HFFc6 (cell line): ENCODE measurements at regions not wholly inside any gene's neighbourhood (a gene's known extent, or its start where the extent isn't known, plus 50 kb on each side); places are given as distances from the start of the nearest gene placed in this dataset.
A peak's percentile ranks its signal among the peaks of the same experiment; 100 is the strongest.

Experiments used
- DNase-seq: peaks from one replicate; pipeline ENCODE4 v3.0.0-alpha.2; 2018
- H3K27ac Mint-ChIP-seq: 2 replicates; pipeline ENCODE4 v1.8.0; 2020; ENCODE audit warnings: mild to moderate bottlenecking, mixed read lengths
- H3K27me3 Mint-ChIP-seq: 2 replicates; pipeline ENCODE4 v1.8.0; 2021; ENCODE audit warnings: mild to moderate bottlenecking, moderate library complexity, mixed read lengths; ENCODE audit not compliant: insufficient read depth
- H3K36me3 Mint-ChIP-seq: 2 replicates; pipeline ENCODE4 v1.8.0; 2021; ENCODE audit warnings: low read depth, mixed read lengths
- H3K4me1 Mint-ChIP-seq: 2 replicates; pipeline ENCODE4 v1.8.0; 2020; ENCODE audit warnings: low read depth, mixed read lengths
- H3K4me3 Mint-ChIP-seq: 2 replicates; pipeline ENCODE4 v1.8.0; 2020; ENCODE audit warnings: mild to moderate bottlenecking, moderate library complexity, mixed read lengths
- H3K9me3 Mint-ChIP-seq: 2 replicates; pipeline ENCODE4 v1.8.0; 2020; ENCODE audit warnings: mild to moderate bottlenecking, mixed read lengths
- CTCF ChIP-seq: fragments of 200-600 bp; sonication (generic); IDR thresholded peaks from 2 replicates; pipeline ENCODE4 v1.5.0; 2021; ENCODE audit warnings: antibody characterized with exemption, mild to moderate bottlenecking

GRCh38 chr6:159118924-159119323 is 50.3 kb upstream of the FNDC1 start:
- H3K4me1 Mint-ChIP-seq, result peaks cover 10% of the 10 kb centered on the region; the same call in 1 of the 2 replicates
- no peak overlapping the region for H3K27ac Mint-ChIP-seq
- H3K36me3 Mint-ChIP-seq, result no peaks in the 10 kb centered on the region
- DNase-seq, result no peak
- H3K27me3 Mint-ChIP-seq, result peaks cover 25% of the 10 kb centered on the region
- no peak overlapping the region for H3K4me3 Mint-ChIP-seq
- no peaks in the 10 kb centered on the region for H3K9me3 Mint-ChIP-seq
- no peak for TF ChIP-seq CTCF

- Mint-ChIP-seq H3K27ac (no peak overlapping the region), H3K36me3 (no peaks in the 10 kb centered on the region), H3K27me3 (peaks cover 15% of the 10 kb centered on the region), H3K9me3 (no peaks in the 10 kb centered on the region), H3K4me1 (peaks cover 10% of the 10 kb centered on the region; the same call in 1 of the 2 replicates), H3K4me3 (no peak overlapping the region)
- no peak for TF ChIP-seq CTCF
- DNase-seq, result no peak
Measured at GRCh38 chr6:159117563-159117962, 51.6 kb upstream of the FNDC1 start.

- peak; percentile 74 for DNase-seq
- H3K27me3 Mint-ChIP-seq, result peaks cover 13% of the 10 kb centered on the region
Measured at GRCh38 chr6:159117046-159117445, 52.2 kb upstream of the FNDC1 start.

DNA sequence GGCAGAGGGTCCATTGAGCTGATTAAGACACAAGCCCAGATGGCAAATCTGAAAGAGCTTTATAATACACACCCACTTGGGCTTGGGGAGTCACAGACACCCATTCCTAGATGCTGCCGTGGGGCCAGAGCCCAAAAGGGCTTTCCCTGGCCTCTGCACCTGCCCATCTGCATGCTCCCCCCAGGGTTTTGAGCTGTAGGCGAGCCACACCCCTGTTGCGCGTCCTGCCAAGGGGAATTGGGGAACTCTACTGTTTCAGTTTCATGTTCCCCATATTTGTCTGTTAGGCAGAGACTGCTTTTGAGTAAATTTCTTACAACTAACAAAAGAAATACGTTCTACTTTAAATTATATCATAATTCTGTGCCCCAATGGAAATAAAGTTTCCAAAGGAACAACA is 52.9 kb upstream of the FNDC1 start:
- no peak overlapping the region for H3K4me3 Mint-ChIP-seq
- H3K4me1 Mint-ChIP-seq, result peaks cover 10% of the 10 kb centered on the region; the same call in 1 of the 2 replicates
- no peak for DNase-seq
- H3K27ac Mint-ChIP-seq, result no peak overlapping the region
- peaks cover 13% of the 10 kb centered on the region for H3K27me3 Mint-ChIP-seq
- H3K9me3 Mint-ChIP-seq, result no peaks in the 10 kb centered on the region
- H3K36me3 Mint-ChIP-seq, result no peaks in the 10 kb centered on the region
- TF ChIP-seq CTCF, result no peak

More at GRCh38 chr6:159117046-159117445, 52.2 kb upstream of the FNDC1 start:
- H3K4me3 Mint-ChIP-seq, result no peak overlapping the region
- peaks cover 10% of the 10 kb centered on the region; the same call in 1 of the 2 replicates for H3K4me1 Mint-ChIP-seq
- no peaks in the 10 kb centered on the region for H3K36me3 Mint-ChIP-seq
- no peak for TF ChIP-seq CTCF
- H3K27ac Mint-ChIP-seq, result no peak overlapping the region
- no peaks in the 10 kb centered on the region for H3K9me3 Mint-ChIP-seq

DNA sequence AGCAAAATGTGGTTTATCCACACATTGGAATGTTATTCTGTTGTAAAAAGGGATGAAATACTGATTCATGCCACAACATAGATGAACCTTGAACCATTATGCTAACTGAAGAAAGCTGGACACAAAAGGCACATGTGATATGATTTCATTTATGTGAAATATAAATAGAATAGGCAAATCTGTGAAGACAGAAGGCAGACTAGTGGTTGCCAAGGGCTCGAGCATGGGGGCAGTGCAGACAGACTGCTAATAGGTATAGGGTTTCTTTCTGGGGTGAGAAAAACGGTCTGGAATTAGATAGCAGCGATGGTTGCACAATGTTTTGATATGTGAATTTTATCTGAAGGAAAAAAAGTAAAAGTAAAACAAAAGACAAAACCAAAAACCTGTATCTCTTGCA is 54.6 kb upstream of the FNDC1 start:
- no peak for DNase-seq
- no peak overlapping the region for H3K27ac Mint-ChIP-seq
- H3K4me3 Mint-ChIP-seq, result no peak overlapping the region
- H3K9me3 Mint-ChIP-seq, result no peaks in the 10 kb centered on the region
- TF ChIP-seq CTCF, result no peak
- H3K4me1 Mint-ChIP-seq, result peaks cover 19% of the 10 kb centered on the region
- no peaks in the 10 kb centered on the region for H3K36me3 Mint-ChIP-seq
- peaks cover 16% of the 10 kb centered on the region for H3K27me3 Mint-ChIP-seq

GRCh38 chr6:159113223-159113622 is 56.0 kb upstream of the FNDC1 start:
- no peaks in the 10 kb centered on the region for H3K9me3 Mint-ChIP-seq

More at GRCh38 chr6:159113223-159113622, 56.0 kb upstream of the FNDC1 start:
- Mint-ChIP-seq H3K4me3 (no peak overlapping the region), H3K27ac (no peak overlapping the region), H3K36me3 (no peaks in the 10 kb centered on the region), H3K4me1 (peaks cover 19% of the 10 kb centered on the region), H3K27me3 (peaks cover 11% of the 10 kb centered on the region)
- no peak for DNase-seq
- TF ChIP-seq CTCF, result no peak
